ENCODE measurements at regions not wholly inside any gene's neighbourhood (a gene's known extent, or its start where the extent isn't known, plus 50 kb on each side); places are given as distances from the start of the nearest gene placed in this dataset.

GRCh38 chrX:4876268-4876667 lies 1162.8 kb upstream of the PRKX start:
- DNase-seq (ENCODE audit: low read depth) = no peak

GRCh38 chrX:4851534-4851933 lies 1138.1 kb upstream of the PRKX start:
- DNase-seq (ENCODE audit: low read depth) = no peak

DNA sequence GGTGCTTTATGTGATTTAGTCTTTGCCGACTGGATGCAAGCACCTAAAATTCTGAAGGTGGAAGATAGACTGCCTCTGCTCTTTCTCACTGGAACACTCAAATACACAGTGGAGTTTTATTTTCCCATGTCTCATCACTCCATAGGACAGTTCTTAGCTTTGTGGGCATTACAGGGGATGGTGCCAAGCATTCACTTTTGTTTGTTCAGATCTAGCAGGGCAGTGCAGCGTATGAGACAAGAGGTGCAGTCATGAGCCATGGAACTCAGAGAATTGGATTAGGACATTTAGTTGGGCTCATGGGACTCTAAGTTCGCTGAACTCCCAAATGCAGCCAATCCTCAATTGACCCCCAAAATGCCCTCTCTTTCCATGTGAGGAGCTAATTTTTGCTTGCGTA lies 1136.9 kb upstream of the PRKX start:
- no peak for DNase-seq (ENCODE audit: low read depth)

- DNase-seq (ENCODE audit: low read depth) = no peak
Observed at GRCh38 chrX:4844376-4844775, 1130.9 kb upstream of the PRKX start.

DNA sequence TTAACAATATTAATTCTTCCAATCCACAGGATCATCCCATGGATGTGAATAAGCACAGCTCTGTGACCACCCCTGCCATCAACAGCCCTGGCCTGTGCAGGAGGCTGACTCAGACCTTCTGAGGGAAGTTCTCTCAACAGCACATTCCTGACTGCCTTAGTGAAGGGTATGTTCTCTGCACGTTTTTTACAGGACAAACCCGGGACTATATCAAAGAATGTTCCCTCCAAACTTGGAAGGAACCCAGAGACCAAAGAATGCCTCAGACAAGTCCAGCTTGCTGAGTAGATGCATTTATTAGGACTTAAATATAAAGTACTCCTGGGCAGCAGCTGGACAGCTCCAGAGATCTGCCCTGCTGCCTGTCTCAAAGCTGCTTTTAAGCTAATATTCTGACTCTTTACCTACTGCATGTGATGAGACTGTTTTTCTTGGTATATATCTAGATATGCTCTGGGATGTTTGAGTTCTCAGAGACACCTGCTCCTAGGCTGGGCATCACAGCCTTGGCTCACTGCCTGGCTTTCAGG lies 1127.8 kb upstream of the PRKX start:
- DNase-seq (ENCODE audit: low read depth) = no peak

- no peak for DNase-seq (ENCODE audit: low read depth)
Observed at GRCh38 chrX:4831574-4831973, 1118.1 kb upstream of the PRKX start.

DNA sequence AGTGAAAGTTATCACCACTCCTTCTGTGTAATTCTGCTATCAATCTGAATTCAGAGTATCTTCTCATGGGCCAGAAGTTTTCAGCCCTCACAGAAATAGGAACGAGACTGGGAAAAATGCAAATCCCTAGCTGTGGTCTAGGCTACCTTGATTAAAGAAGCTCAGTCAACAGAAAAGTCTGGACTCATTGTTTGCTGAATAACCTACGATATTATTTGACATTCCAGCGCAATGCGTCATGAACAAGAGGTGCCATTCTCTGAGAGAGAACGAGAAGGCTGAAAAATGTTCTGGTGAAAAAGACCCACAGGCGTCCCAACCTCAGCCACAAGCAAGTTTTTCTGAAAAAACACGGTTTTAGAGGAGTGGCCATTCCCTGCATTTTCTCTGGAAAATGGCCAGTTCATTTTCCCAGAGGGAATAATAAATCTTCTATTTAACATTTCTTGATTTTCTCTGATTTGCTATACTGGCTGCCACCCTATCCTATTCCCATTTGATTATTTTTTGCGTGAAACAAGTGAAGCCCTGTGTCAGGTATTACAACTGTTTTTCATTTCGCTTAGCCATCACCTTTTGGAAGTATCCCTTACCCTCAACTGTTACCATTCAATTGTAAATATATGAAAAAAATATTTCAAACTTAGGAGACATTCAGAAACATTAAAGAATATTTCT lies 1117.6 kb upstream of the PRKX start:
- DNase-seq (ENCODE audit: low read depth) = no peak

DNA sequence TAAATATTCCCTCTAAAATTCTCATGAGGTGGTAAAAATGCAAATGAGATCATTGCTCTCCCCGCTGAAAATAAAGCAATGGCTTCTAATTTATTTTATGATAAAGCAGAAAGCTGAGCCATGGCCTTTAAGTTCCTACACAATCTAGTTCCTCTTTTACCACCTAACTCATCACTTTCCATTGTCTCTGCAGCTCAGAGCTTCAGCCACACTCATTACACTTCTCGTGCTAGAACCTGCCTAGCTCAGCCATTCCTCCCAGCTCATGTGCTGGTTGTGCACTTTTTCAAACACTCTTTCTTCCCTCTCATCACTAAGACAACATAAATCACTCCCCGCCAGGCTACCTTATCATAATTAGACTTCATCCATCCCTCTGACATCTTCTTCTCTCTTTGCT lies 1112.1 kb upstream of the PRKX start:
- no peak for DNase-seq (ENCODE audit: low read depth)

DNA sequence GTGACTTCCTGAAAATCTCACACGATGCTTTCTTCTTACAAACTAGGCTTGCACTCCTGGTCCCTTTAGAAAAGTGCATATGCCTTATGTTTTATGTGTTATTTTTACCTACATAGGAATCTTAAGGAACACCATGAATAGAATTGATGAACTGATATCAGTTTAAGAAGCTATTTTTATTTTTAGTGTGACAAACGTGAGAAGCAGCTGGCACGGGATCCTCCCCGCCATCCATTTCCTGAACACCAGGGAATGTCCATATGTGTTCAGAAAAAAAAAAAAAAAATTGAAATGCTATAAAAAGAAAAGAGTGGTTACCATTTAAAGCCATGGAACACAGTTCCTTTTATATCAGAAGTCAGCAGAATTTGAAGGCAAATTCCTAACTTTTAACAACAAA lies 1096.1 kb upstream of the PRKX start:
- DNase-seq (ENCODE audit: low read depth) = no peak

DNA sequence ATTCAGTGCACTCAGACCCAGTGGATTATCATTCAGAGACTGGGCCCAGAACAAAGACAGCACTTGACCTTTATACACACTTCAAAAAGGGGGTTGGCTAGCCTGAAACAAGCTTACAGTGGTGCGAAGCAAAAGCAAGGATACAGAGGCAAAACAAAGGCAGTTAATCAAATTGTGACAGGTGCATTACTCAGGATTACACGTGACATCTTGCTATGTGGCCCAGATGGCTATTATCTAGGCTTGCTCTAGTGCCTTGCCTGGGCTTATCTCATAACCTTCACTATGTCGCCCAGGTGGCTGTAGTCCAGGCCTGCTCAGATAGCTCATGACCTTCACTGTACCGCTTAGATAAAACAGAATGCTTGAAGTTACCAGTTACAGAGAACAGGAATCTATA lies 1092.1 kb upstream of the PRKX start:
- DNase-seq (ENCODE audit: low read depth) = no peak

- DNase-seq (ENCODE audit: low read depth) = no peak
Observed at GRCh38 chrX:4800756-4801155, 1087.3 kb upstream of the PRKX start.

DNA sequence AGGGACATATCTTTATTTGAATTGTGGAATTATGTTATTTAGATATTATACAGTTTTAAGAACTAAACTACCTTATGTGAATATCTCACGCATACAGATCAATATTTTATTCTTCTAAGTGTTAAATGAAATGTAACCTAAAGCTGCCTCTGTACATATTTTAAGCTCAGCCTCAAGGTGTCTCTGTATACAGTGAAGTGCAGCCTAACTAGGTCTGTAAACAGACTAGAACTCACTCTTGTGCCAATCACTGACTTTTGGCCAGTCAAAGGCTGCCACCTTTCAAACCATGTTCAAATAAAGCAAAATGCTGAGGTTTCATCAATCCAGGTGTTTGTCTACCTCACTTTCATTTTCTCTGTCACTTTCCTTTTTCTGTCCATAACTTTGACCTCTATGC lies 1074.5 kb upstream of the PRKX start:
- no peak for DNase-seq (ENCODE audit: low read depth)

DNA sequence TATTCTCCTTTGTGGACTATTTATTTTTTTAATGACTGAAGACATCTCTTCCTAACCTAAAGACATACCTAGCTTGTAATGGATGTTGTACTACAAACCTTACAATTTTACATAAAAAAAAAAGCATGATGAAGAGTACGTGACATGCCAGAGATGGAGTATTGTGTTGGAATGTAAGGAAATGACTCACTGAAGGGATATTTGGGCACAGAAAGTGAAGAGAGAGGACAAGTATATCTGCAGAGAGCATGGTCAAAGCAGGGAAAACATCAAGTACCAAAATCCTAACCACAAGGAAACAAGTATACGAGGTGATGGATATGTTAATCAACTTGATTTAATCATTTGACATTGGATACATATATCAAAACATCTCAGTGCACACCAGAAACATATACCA lies 1051.4 kb upstream of the PRKX start:
- DNase-seq (ENCODE audit: low read depth) = no peak

- DNase-seq (ENCODE audit: low read depth) = no peak
Observed at GRCh38 chrX:4762196-4762595, 1048.7 kb upstream of the PRKX start.

- no peak for DNase-seq (ENCODE audit: low read depth)
Observed at GRCh38 chrX:4754878-4755604, 1041.6 kb upstream of the PRKX start.

- no peak for DNase-seq (ENCODE audit: low read depth)
Observed at GRCh38 chrX:4741024-4741423, 1027.6 kb upstream of the PRKX start.

DNA sequence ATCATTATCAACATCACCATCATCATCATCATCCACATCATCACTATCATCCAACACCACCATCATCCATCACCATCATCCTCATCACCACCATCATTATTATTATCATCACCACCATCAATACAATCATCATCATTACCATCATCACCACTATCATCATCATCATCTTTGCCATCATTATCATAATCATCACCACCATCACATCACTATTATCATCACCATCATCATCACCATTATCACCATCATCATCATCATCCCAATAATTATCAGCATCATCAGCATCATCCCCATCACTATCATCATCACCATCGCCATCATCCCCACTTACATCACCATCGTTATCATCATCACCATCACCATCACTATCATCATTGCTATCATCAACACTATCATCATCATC lies 1021.9 kb upstream of the PRKX start:
- no peak for DNase-seq (ENCODE audit: low read depth)

GRCh38 chrX:4710618-4711433 lies 997.4 kb upstream of the PRKX start:
- DNase-seq (ENCODE audit: low read depth) = no peak

- no peak for DNase-seq (ENCODE audit: low read depth)
Observed at GRCh38 chrX:4708970-4709760, 995.7 kb upstream of the PRKX start.

GRCh38 chrX:4706961-4707360 lies 993.5 kb upstream of the PRKX start:
- DNase-seq (ENCODE audit: low read depth) = no peak

GRCh38 chrX:4690521-4690920 lies 977.1 kb upstream of the PRKX start:
- no peak for DNase-seq (ENCODE audit: low read depth)

DNA sequence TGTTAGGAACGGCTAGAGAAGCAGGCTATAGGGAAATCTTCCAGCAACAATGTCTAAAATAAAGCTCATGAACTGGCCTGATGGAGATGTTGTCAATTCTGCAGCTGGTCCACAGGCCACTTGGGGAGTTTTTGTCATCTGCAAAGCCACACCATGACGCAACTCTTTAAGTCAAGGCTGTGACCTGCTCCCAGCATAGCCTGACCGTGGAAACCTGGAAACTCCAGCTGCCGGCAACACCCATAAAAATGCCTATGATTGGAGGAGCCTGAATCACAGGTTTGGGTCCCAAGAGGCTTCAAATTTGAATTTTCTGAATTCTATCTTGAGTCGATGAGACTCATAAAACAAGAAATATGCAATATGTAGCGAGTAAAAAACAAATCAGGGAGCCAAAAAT lies 969.2 kb upstream of the PRKX start:
- DNase-seq (ENCODE audit: low read depth) = no peak
